Sigmoid colon (tissue), 6 donors: ENCODE measurements at regions not wholly inside any gene's neighbourhood (a gene's known extent, or its start where the extent isn't known, plus 50 kb on each side); places are given as distances from the start of the nearest gene placed in this dataset.
"Not testable (repeated sequence)": the region's sequence is repeated elsewhere in the genome, so short reads cannot be mapped to it uniquely, and the experiment has no call there.

ENCODE experiments used
- DNase-seq: peaks from one replicate; pipeline ENCODE4 v3.0.0-alpha.2; 2019
- H3K27ac ChIP-seq, 4 donors: fragments of 200-600 bp; sonication (generic); one replicate each; pipeline ENCODE4 v1.5.1; 2016 to 2019; ENCODE audit warnings: mild to moderate bottlenecking in 1 of 4
- H3K27me3 ChIP-seq, 3 donors: fragments of 200-600 bp; sonication (generic); one replicate each; pipeline ENCODE4 v1.5.1; 2019; ENCODE audit warnings: mild to moderate bottlenecking in 1 of 3
- H3K36me3 ChIP-seq, 4 donors: fragments of 200-600 bp; sonication (generic); one replicate each; pipeline ENCODE4 v1.5.1; 2016 to 2019
- H3K4me1 ChIP-seq, 4 donors: fragments of 200-600 bp; sonication (generic); one replicate each; pipeline ENCODE4 v1.5.1; 2017 to 2019
- H3K4me3 ChIP-seq, 4 donors: fragments of 200-600 bp; sonication (generic); one replicate each; pipeline ENCODE4 v1.5.1; 2017 to 2019; ENCODE audit warnings: mild to moderate bottlenecking in 2 of 4, moderate library complexity in 1 of 4
- H3K9me3 ChIP-seq, 4 donors: fragments of 200-600 bp in 3 of 4; sonication (generic) in 3 of 4; one replicate each; pipeline versions ENCODE4 v1.5.1 to v1.6.1; 2013 to 2019
- EP300 ChIP-seq, 4 donors: sonication (generic); formaldehyde crosslinking; IDR thresholded peaks; one replicate each; pipeline ENCODE4 v1.6.1; 2017; ENCODE audit warnings: antibody characterized with exemption in 4 of 4
- POLR2A ChIP-seq, 2 donors: fragments of 450-650 bp; IDR thresholded peaks; one replicate each; pipeline ENCODE4 v1.6.1; 2016; ENCODE audit warnings: antibody characterized with exemption in 2 of 2, mild to moderate bottlenecking in 2 of 2, moderate library complexity in 2 of 2
- POLR2AphosphoS5 ChIP-seq, 4 donors: sonication (generic); formaldehyde crosslinking; IDR thresholded peaks; one replicate each; pipeline ENCODE4 v1.6.1; 2017; ENCODE audit warnings: antibody characterized with exemption in 4 of 4
- WGBS, 2 donors: extraction: QIAGEN DNeasy Blood & Tissue Kit; methylation state at CpG; one replicate each; pipeline ENCODE4 v1.1.7; 2013; 5-methylcytosine and 5-hydroxymethylcytosine counted together
- intact Hi-C: fragments of 100-400 bp; cut with DNase I; formaldehyde crosslinking; loops from one replicate; pipeline ENCODE4 v1.15.1; 2023
- TF ChIP-seq, protein P1 (sequence below), 4 experiments: fragments of 450-650 bp in 3 of 4; fragments of 200-600 bp in 1 of 4; IDR thresholded peaks; one replicate each; pipeline ENCODE4 v1.5.1; 2016 to 2019; ENCODE audit warnings: antibody characterized with exemption in 4 of 4, mild to moderate bottlenecking in 3 of 4, moderate library complexity in 2 of 4
- donor health status: healthy with polysubstance abuse.
- donor health status: healthy.

- no peak overlapping the region for H3K27ac ChIP-seq
- intact Hi-C loops, result no loop called here
- TF ChIP-seq EP300 (IDR thresholded peaks at IDR 0.05), result no peak
- TF ChIP-seq POLR2AphosphoS5 (IDR thresholded peaks at IDR 0.05), result no peak
- no peak overlapping the region for H3K4me3 ChIP-seq
- WGBS, 2 donors, result 79 to 89% methylated on average over 1 of the region's 1 CpG
- H3K9me3 ChIP-seq, result no peaks in the 10 kb centered on the region
- DNase-seq, result no peak
- no peaks in the 10 kb centered on the region for H3K4me1 ChIP-seq
- no peaks in the 10 kb centered on the region for H3K36me3 ChIP-seq
- no peaks in the 10 kb centered on the region for H3K27me3 ChIP-seq
Measured at GRCh38 chr5:56406221-56406620, 173.1 kb upstream of the ANKRD55 start.

DNA sequence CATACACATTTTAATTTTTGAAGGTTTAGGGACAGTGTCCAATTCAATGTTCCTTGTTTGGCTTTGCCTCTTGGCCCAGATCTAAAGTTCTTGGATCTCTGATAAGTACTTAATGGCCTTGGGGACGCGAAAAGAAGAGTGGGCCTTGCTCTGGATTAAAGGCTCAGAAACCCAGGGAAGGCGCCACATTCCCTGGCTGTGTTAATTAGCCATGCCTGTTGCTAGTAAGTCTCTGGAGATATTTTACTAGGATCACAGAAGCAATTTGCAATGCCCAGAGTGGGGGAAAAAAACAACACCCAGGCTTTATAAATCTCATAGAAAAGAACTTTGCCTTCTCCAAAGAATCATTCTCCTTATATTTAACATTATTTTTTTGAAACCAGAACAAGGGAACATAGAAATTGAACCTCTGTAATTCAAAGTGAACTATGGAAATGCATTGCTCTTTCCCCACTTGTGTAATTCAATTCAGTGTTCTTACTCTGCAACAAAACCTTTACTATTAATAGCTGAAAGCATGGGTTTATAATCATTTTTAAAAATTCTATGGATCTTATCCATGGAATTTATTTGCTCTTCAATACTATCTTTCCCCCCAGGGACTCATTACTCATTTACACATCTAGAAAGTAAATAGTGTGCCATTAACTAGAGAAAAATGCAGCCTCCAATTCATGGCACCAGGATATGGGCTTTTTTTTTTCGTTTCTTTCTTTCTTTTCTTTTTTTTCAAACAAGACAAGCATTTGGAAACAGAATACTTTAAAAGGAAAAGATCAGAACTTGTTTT lies 172.2 kb upstream of the ANKRD55 start:
- intact Hi-C loops, result no loop called here

DNA sequence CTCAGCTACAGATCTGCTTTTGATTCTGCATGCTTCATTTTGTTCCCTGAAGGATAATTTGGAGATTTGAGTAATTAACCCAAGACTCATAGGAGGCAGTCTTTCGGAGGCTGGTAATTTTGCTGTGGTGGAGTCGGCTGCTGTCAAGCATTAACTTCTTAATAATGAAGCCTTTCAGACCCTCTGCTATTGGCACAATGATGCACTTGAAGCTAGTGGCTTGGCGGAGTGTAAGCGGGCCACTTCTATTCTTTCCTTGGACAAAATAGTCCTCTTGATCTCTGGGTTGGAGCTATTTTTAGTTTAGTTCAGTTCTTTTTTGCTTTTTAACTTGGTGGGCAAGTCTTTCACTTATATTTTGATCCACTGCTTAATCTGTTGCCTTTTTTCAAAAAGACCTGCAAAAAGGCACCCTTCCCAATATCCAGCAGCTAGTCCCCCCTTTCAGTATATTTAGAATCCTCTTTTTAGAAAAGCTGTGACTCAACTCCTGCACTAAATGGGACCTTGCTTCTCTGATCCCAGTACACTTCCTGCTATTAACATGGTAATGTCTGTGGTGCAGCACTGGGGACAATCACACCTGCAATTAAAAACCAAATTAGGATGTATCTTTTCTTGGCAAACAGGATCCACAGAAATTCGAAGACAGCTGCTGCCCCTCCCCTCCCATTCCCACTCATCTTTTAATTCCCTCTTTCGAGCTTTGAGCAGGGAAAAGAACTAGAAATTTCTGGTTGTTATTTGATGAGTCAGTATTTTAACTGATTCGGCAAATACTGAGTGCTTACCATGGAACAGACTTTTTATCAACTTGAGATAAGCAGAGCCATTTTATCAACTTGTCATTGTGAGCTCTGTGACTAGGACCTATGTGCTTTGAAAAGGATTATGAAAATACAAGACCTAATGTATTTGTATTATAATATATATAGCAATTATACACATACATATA lies 169.4 kb upstream of the ANKRD55 start:
- H3K27ac ChIP-seq, result no peak overlapping the region
- intact Hi-C loops, result no loop called here

More for the DNA sequence above, 172.2 kb upstream of the ANKRD55 start:
- no peaks in the 10 kb centered on the region for H3K9me3 ChIP-seq
- TF ChIP-seq EP300 (IDR thresholded peaks at IDR 0.05), result no peak
- TF ChIP-seq, protein P1, sequence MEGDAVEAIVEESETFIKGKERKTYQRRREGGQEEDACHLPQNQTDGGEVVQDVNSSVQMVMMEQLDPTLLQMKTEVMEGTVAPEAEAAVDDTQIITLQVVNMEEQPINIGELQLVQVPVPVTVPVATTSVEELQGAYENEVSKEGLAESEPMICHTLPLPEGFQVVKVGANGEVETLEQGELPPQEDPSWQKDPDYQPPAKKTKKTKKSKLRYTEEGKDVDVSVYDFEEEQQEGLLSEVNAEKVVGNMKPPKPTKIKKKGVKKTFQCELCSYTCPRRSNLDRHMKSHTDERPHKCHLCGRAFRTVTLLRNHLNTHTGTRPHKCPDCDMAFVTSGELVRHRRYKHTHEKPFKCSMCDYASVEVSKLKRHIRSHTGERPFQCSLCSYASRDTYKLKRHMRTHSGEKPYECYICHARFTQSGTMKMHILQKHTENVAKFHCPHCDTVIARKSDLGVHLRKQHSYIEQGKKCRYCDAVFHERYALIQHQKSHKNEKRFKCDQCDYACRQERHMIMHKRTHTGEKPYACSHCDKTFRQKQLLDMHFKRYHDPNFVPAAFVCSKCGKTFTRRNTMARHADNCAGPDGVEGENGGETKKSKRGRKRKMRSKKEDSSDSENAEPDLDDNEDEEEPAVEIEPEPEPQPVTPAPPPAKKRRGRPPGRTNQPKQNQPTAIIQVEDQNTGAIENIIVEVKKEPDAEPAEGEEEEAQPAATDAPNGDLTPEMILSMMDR (IDR thresholded peaks at IDR 0.05), result no peak
- TF ChIP-seq POLR2AphosphoS5 (IDR thresholded peaks at IDR 0.05), result no peak
- no peak for TF ChIP-seq POLR2A (IDR thresholded peaks at IDR 0.05)
- H3K36me3 ChIP-seq, result no peaks in the 10 kb centered on the region
- WGBS, 2 donors, result 74 to 83% methylated on average over 4 of the region's 4 CpGs
- H3K4me3 ChIP-seq, result no peak overlapping the region
- no peak overlapping the region for H3K27ac ChIP-seq
- H3K4me1 ChIP-seq, result no peaks in the 10 kb centered on the region
- DNase-seq, result no peak
- H3K27me3 ChIP-seq, result no peaks in the 10 kb centered on the region

GRCh38 chr5:56397796-56398195 lies 164.7 kb upstream of the ANKRD55 start:
- intact Hi-C loops, result not testable (repeated sequence)

More for the DNA sequence above, 169.4 kb upstream of the ANKRD55 start:
- Histone ChIP-seq H3K36me3 (no peaks in the 10 kb centered on the region), H3K27me3 (no peaks in the 10 kb centered on the region), H3K9me3 (no peaks in the 10 kb centered on the region), H3K4me1 (no peaks in the 10 kb centered on the region), H3K4me3 (no peak overlapping the region)
- DNase-seq, result no peak
- WGBS, 2 donors, result 68 to 81% methylated on average over 7 of the region's 7 CpGs
- TF ChIP-seq POLR2AphosphoS5 (IDR thresholded peaks at IDR 0.05), result no peak
- TF ChIP-seq POLR2A (IDR thresholded peaks at IDR 0.05), result no peak
- no peak for TF ChIP-seq EP300 (IDR thresholded peaks at IDR 0.05)
- TF ChIP-seq, protein P1 (IDR thresholded peaks at IDR 0.05), result no peak

DNA sequence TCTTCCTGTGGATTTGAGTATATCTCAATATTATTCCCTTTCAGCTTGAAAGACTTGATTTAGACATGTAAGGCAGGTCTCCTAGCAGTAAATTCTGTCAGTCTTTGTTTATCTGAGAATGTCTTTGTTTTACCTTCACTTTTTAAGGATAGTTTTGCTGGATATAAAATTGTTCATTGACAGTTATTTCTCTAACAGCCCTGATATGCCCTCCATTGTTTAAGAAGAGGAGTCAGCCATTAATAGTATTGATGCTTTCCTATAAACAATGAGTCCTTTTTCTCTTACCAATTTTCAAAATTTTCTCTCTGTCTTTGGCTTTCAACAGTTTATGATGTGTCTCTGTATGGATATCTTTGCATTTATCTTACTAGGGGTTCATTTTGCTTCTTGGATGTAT lies 163.5 kb upstream of the ANKRD55 start:
- H3K4me3 ChIP-seq, result no peak overlapping the region
- TF ChIP-seq POLR2AphosphoS5 (IDR thresholded peaks at IDR 0.05) (no peak), EP300 (IDR thresholded peaks at IDR 0.05) (no peak), POLR2A (IDR thresholded peaks at IDR 0.05) (no peak)
- TF ChIP-seq, protein P1 (IDR thresholded peaks at IDR 0.05), result no peak
- intact Hi-C loops, result no loop called here

More at GRCh38 chr5:56397796-56398195, 164.7 kb upstream of the ANKRD55 start:
- not testable (repeated sequence) for H3K4me3 ChIP-seq, DNase-seq, H3K4me1 ChIP-seq, H3K27me3 ChIP-seq, H3K36me3 ChIP-seq, H3K27ac ChIP-seq, H3K9me3 ChIP-seq
- 97 to 98% methylated on average over 24 of the region's 24 CpGs for WGBS, 2 donors

More for the DNA sequence above, 163.5 kb upstream of the ANKRD55 start:
- Histone ChIP-seq H3K27me3 (no peaks in the 10 kb centered on the region), H3K36me3 (no peaks in the 10 kb centered on the region), H3K4me1 (no peaks in the 10 kb centered on the region), H3K27ac (no peak overlapping the region), H3K9me3 (peaks cover 0 to 6% (median 3%) of the 10 kb centered on the region in 4 donors)
- no peak for DNase-seq
